ENCODE measurements at regions not wholly inside any gene's neighbourhood (a gene's known extent, or its start where the extent isn't known, plus 50 kb on each side); places are given as distances from the start of the nearest gene placed in this dataset.
"Not testable (repeated sequence)": the region's sequence is repeated elsewhere in the genome, so short reads cannot be mapped to it uniquely, and the experiment has no call there.

DNA sequence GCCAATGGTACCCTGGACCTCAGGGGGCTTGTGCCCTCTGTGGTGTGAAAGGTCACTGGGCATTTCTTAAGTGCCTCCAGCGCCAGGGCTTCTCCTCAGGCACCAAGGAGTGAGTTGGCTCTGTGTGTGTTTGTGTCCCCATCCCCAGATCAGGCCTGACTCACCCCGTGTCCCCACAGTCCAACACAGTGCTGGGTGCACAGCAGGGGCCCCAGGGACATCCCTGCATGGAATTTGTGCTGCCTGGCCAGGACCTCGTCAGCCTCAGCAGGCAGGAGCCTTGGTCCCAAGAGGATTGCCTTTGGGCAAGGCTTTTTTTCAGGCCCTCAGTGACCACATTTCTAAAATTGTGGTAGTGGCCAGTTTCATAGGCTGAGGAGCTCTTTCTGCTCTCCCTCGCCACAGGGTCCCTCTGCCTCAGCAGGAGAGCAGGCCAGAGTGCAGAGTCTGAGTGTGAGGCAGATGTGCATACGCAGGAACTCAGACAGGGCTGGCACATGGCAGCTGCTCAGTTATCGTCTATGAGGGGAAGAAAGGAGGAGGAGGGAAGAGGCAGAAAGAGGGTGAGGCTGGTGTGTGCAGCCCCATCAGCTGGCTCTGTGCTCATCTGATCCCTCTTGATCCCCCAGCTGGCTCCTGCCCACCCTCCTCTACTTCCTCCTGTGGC, 215.6 kb downstream of the RPLP1 start:
- no peak for DNase-seq (ENCODE audit: low read depth in 2 of 2, low spot score in 1 of 2)

- DNase-seq (ENCODE audit: low read depth in 2 of 2, low spot score in 1 of 2) = no peak
Measured at GRCh38 chr15:69668963-69669362, 216.3 kb downstream of the RPLP1 start.

DNA sequence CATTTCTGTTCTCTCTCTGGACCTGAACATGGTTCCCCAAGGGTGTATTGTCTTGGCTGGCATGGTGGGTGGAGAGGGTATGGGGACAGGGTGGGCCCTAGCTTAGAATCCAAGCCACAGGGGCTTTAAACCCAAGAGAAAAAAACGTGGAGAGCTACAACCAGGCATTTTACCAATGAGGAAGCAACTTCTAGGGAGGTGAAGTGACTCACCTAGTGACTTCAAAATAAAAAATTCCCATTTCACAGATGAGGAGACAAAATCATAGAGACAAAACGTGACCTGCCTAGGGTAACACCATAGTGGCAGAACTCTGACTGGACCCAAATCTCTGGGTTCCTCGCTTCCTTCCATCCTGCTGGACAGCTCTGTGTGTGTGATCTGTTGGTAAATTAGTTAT, 216.8 kb downstream of the RPLP1 start:
- DNase-seq (ENCODE audit: low read depth in 2 of 2, low spot score in 1 of 2) = no peak

DNA sequence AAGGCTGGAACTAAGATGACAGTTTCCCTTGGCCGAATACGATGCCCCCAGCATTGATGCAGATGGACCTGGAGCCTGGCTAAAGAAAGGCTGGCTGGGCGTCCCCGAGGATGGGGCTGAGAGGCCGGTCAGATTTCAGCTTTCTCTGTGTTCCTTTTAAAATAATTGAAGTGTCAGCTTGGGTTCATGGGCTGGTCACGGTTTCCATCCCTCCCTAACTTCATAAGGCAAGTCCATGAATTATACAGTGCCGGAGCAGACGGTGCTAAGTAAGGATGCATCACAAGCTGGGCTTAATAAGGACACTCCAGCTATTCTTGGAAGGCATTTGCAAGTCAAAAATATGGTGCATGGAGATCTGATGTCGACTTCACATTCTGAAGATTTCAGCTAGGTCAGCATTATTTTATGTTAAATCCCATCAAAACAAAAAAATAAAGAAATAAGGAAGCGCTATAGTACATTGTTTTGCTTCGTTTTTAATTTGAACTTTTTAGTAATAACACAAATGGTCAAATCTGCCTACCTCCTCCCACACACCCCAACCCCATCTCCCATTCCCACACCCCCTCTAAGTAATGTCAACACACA, 220.8 kb downstream of the RPLP1 start:
- no peak for DNase-seq (ENCODE audit: low read depth in 2 of 2, low spot score in 1 of 2)

DNA sequence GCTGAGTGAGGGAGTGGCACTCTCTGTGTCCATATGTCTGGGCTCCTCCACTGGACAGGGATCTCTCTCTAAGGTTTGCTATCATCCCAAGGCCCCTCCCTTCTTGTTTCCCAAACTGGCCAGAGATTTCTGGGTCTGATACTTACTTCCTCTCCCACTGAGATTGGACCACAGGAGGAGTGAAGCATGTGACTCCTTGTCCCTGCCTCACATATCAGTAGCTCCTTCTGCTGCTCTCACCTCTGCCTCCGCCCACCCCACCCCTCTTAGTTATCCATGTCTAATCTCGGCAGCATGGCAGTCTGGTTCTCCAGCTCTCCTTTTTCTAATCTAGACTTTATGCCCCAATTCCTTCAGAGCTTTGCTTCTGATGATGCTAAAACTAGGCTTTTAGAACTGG, 223.1 kb downstream of the RPLP1 start:
- no peak for DNase-seq (ENCODE audit: low read depth in 2 of 2, low spot score in 1 of 2)

DNA sequence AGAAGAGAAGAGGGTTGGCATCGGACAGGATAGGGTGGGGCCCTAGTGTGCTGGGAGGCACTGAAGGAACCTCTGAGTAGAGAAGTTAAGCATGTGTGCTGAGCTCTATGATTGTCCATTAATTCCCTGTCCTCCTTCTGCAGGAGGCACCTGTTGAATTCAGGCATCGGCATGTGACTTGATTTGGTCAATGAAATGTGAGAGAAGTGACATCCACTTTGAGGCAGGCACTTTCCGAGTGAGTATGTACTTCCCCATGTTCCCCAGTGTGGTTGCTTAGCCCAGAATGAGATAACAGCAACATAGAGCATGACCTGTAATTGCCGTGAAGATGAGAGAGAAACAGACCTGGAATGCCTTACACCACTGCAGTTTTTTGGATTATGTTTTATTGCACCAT, 224.8 kb downstream of the RPLP1 start:
- DNase-seq (ENCODE audit: low read depth in 2 of 2, low spot score in 1 of 2) = no peak

DNA sequence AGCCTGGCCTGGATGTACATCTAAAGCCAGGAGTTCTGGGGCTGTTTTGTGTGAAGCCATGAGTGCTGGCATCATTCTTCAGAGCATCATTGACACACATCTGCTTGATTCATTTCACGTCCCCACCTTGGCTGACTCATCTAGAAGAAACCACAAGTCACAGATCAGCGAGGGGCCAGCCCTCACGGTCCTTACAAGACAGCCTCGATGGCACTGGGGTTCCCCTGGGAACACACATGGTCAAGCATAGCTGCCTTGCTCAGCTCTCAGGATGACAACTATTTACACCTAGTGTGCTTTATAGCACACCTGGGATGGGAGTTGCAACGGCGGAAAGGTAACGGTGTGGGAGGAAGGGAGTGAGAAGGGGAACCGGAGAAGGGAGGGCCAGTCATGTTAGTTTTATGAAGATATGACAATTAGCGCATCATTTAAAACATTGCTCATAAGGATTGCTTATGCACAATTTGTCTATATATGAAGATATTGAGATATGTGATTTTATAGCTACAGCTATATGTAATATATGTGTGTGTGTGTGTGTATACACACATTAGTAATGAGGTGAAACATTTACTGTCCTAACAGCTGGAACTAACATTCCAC, 227.1 kb downstream of the RPLP1 start:
- DNase-seq (ENCODE audit: low read depth in 2 of 2, low spot score in 1 of 2) = no peak

- DNase-seq (ENCODE audit: low read depth in 2 of 2, low spot score in 1 of 2) = not testable (repeated sequence)
Measured at GRCh38 chr15:69684823-69685222, 232.2 kb downstream of the RPLP1 start.

DNA sequence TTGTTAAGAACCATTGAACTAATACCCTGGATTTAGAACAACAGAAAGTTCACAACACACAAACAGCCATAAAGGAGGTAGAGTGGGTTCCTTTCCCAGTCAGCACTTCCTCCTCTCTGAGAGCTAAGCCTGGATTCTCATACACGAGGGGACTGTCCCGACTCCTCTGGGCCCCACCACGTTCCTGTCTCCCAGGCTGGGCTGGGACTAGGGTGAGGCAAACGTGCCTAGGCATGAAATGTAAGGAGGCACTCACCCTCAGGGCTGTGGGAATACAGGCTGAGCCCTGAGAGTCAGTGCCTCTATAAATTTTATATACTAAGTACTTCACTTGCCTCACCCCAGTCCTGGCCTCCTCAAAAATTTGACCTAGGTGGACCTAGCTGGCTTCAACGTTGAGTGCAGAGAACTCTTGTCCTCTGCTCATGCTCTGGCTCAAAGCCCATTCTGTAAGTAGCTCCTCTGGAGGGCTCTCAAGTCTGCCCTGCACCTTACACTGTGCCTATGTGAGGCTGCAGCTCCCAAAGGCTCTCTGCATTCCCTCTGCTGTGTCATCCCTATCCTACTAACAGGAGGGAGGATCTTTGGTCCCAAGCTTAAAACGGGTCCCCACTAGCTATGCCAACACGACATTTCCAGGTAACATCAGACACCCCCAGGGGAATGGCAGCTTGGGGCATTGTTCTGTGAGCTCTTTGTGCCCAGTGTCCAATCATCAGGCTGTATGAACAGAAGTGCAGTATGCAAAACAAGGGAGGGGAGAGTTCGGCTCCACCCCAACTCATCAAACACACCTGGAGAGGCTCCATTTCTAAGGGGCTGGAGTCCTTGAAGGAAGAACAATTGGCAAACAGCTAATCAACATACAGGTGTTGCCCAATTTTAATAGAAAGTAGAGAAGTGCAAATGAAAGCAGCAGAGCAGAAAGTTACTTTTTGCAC, 233.2 kb downstream of the RPLP1 start:
- no peak for DNase-seq (ENCODE audit: low read depth in 2 of 2, low spot score in 1 of 2)

- DNase-seq (ENCODE audit: low read depth in 2 of 2, low spot score in 1 of 2) = no peak
Measured at GRCh38 chr15:69686626-69687025, 234.0 kb downstream of the RPLP1 start.

GRCh38 chr15:69689133-69689532, 236.5 kb downstream of the RPLP1 start:
- DNase-seq (ENCODE audit: low read depth in 2 of 2, low spot score in 1 of 2) = no peak

DNA sequence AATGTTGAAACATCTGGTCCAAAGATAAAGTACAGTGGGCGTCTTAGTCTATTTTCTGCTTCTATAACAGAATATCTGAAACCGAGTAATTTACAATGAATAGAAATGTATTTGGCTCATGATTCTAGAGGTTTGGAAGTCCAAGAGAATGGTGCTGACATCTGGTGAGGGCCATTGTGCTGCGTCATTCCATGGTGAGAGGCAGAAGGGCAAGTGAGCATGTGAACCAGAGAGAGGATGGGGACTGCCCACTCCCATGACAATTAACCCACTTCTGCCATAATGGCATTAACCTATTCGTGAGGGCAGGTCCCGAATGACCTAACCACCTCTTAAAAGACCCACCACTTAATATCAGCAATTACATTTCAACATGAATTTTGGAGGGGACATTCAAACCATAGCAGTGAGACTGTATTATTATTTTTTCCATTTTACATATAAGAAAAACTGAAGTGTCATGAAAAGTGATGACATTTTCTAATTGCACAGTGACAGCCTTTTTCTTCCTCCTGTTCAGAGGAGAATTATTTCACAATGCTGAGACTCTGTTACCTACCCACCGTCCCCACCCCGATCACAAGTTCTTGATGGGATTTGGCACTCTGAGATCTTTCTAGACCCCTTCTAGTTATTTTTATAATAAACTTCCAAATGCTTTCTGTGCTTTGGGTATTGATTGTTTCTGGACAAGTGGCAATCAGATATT, 238.8 kb downstream of the RPLP1 start:
- no peak for DNase-seq (ENCODE audit: low read depth in 2 of 2, low spot score in 1 of 2)

DNA sequence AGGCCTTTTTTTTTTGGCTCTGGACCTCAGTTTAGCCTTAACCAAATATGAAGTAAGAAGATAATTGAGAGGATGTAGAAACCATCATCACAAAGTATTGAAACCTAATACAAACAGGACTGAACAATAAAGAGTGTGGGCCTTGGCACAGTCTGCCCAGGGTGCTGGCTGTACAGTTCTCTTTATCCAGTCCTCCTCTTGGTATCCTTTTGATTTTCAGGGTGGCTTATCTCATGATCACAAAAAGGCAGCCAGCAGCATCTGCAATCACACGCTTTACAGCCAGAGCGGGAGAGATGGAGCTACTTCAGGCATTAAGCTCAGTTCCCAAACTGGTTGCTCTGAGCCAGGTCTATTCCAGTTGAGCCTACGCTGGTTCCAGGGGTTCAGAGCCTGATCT, 239.7 kb downstream of the RPLP1 start:
- no peak for DNase-seq (ENCODE audit: low read depth in 2 of 2, low spot score in 1 of 2)

- DNase-seq (ENCODE audit: low read depth in 2 of 2, low spot score in 1 of 2) = no peak
Measured at GRCh38 chr15:69693059-69693458, 240.4 kb downstream of the RPLP1 start.

GRCh38 chr15:69696946-69697345, 244.3 kb downstream of the RPLP1 start:
- DNase-seq (ENCODE audit: low read depth in 2 of 2, low spot score in 1 of 2) = no peak

GRCh38 chr15:69697916-69698315, 245.3 kb downstream of the RPLP1 start:
- DNase-seq (ENCODE audit: low read depth in 2 of 2, low spot score in 1 of 2) = no peak

GRCh38 chr15:69699096-69699495, 246.5 kb downstream of the RPLP1 start:
- no peak for DNase-seq (ENCODE audit: low read depth in 2 of 2, low spot score in 1 of 2)

DNA sequence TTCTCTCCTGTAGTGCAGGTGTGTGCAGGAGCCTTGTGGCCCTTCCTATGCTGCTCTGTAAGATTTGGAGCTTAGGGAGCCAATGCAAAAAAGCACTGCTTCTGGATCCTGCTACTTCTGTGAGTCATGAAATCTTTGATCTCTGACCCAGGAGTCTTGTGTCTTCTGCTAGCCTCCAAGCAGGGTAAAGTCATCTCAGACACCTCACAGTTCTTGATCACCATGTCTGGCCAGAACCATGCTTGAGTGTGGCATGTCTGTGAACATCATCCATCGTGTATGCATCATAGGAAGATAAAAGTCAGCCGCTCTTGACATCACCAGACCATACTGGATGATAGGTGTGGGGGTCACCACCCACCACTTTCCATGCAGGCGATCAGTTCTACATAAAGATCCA, 247.8 kb downstream of the RPLP1 start:
- no peak for DNase-seq (ENCODE audit: low read depth in 2 of 2, low spot score in 1 of 2)

GRCh38 chr15:69701198-69701597, 248.6 kb downstream of the RPLP1 start:
- no peak for DNase-seq (ENCODE audit: low read depth in 2 of 2, low spot score in 1 of 2)

DNA sequence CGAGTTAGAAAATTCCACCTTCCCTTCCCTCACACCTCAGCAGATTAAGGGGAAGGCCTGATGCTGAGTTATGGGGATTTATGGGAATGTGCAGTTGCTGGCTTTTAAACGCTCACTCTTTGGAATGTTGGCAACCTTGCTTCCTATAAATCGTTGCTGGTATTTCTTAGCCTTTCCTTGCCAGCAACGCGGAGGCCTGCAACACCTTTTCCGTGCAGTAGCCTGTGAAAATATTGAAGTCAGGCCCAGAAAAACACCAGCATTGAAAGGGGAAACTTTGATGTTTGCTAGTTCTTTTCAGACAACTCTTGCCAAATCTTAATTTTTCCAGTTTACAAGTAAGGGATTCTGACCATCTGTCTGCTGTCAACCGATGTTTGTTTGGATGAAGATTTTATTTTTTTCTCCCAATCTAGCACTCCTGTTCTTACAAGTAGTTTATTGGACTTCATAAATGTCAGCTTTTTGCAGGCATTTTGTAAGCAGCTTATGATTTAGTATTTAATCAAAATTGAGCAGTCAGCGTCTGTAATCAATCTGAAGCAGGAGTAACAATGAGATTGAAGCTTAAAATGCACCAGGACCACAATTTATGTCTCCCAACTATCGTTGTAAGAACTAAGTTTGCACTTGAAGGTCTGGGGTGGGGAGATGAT, 251.0 kb downstream of the RPLP1 start:
- DNase-seq (ENCODE audit: low read depth in 2 of 2, low spot score in 1 of 2) = no peak

DNA sequence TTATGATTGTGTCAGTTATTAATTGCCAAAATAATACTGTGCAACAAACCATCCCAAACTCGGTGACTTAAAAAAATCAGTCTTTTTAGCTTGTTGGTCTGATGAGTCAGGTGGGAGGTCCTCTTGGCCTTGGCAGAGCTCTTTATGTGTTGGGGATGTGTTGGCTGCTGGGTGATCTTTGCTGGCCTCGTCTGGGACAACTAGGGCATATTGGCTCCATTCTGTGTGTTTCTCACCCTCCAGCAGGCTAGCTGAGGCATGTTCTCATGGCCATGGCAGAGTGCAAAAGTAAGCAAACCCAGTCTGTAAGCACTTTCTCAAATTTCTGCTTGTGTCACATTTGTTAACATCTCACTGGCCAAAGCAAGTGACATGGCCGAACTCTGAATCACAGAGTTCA, 251.6 kb downstream of the RPLP1 start:
- DNase-seq (ENCODE audit: low read depth in 2 of 2, low spot score in 1 of 2) = no peak
